HG02970 (cell line): ENCODE measurements at regions not wholly inside any gene's neighbourhood (a gene's known extent, or its start where the extent isn't known, plus 50 kb on each side); places are given as distances from the start of the nearest gene placed in this dataset.

Experiments
- ATAC-seq: cut with Tn5 transposase; IDR thresholded peaks from one replicate; pipeline ENCODE4 v1.9.1; 2021; ENCODE audit warnings: mild to moderate bottlenecking, moderate library complexity, moderate number of reproducible peaks; ENCODE audit not compliant: unreplicated experiment, low FRiP score

DNA sequence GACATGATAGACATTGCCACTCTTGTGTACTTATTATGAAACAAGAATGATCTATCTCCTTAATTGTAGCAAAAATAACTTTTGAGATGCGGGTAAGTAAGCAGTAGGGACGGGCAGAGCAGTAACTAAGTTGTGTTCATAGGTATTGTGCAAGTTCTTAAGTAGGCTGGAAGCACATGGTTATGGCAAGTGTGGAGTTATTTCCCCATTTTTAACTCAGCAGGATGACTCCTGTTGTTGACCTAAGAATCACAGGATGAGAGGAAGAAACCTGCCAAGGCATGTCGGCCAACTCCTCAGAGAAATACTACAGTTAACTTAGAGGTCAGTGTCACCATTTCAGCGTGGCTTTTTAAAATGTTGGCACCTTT, 51.1 kb upstream of the FN1 start:
- ATAC-seq: no peak

DNA sequence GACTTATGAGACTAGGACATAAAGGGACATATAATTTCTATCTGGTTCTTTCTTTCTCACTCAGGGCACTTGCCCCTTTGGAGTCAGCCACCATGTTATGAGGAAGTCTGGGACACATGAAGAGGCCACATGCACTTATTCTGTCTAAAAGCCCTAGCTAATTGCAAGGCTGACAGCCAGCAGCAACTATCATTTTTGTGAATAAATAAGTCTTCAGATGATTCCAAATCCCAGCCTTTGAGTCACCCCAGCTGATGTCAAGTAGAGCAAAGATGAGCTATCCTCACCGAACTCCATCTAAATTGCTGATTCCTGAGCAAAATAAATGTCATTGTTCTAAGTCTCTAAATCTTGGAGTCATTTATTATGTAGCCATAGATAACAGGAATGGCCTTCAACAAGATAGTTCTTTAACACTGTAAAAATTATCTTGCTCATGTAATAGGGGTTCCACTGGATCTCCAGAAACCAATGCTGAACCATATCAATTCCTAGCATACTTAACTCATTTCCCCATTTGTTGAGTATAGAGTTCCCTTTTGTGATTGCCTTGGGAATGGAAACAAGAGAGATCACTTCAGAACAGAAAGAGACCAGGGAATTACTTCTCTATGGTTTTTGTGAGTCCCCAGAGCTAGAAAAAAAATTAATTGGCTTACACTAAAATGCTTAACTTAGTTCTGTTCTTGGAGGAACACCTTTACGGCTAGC, 50.6 kb upstream of the FN1 start:
- no peak for ATAC-seq
